ENCODE measurements at regions not wholly inside any gene's neighbourhood (a gene's known extent, or its start where the extent isn't known, plus 50 kb on each side); places are given as distances from the start of the nearest gene placed in this dataset.
A peak's percentile ranks its signal among the peaks of the same experiment; 100 is the strongest.

DNA sequence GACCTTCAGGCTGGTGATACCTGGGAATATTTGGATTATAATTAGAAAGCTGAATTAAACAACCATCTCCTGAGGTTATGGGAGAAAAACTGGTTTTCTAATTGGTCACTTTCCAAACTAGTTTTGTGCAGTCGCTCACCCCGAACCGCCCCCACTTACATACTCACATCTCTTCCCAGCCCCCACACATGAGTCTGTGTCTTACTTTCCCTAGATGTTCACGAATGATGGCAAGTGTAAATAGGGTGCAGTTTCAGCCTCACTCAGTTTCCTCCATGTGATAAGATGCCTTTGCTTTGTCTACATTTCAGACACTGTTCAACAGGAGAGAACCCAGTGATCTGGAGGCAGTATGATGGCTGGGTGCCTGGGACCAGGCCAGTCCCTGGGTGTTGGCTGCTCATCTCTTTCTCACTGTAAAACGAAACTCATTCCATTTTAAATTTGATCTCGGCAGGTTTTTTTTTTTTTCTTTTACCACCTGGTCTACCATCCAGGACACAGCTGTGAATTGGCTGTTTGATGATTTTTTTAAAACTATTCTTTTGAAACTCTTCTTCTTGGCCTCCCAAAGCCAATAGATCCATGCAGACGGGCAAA is 164.3 kb upstream of the RAB4A start:
- WGBS, 2 donors (ENCODE audit: low coverage in 1 of 2): 84 to 85% methylated on average over 4 to 7 of the region's 7 CpGs
- in situ Hi-C loops (cut with MboI; ENCODE audit: low pct_ligation_motif_present in 1 of 4, low pct_unique_long_range_greater_than_20kb in 1 of 4, low sequenced_read_pairs in 3 of 4): no loop called here
- H3K27ac ChIP-seq: no peak overlapping the region
- no peaks in the 10 kb centered on the region for H3K36me3 ChIP-seq
- no peak for TF ChIP-seq POLR2A (IDR thresholded peaks at IDR 0.05)
- TF ChIP-seq, protein P1, sequence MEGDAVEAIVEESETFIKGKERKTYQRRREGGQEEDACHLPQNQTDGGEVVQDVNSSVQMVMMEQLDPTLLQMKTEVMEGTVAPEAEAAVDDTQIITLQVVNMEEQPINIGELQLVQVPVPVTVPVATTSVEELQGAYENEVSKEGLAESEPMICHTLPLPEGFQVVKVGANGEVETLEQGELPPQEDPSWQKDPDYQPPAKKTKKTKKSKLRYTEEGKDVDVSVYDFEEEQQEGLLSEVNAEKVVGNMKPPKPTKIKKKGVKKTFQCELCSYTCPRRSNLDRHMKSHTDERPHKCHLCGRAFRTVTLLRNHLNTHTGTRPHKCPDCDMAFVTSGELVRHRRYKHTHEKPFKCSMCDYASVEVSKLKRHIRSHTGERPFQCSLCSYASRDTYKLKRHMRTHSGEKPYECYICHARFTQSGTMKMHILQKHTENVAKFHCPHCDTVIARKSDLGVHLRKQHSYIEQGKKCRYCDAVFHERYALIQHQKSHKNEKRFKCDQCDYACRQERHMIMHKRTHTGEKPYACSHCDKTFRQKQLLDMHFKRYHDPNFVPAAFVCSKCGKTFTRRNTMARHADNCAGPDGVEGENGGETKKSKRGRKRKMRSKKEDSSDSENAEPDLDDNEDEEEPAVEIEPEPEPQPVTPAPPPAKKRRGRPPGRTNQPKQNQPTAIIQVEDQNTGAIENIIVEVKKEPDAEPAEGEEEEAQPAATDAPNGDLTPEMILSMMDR (IDR thresholded peaks at IDR 0.05): no peak
- no peak for TF ChIP-seq EP300 (IDR thresholded peaks at IDR 0.05; ENCODE audit: low read depth)
- no peak for TF ChIP-seq POLR2AphosphoS5 (IDR thresholded peaks at IDR 0.05)
- H3K4me3 ChIP-seq: no peak overlapping the region
- DNase-seq: no peak
- peaks cover 13 to 20% (median 16%) of the 10 kb centered on the region in 4 donors for H3K4me1 ChIP-seq
- intact Hi-C loops (cut with DNase I; ENCODE audit: low total_unique reads): no loop called here
- no peaks in the 10 kb centered on the region for H3K27me3 ChIP-seq
- no peaks in the 10 kb centered on the region for H3K9me3 ChIP-seq

DNA sequence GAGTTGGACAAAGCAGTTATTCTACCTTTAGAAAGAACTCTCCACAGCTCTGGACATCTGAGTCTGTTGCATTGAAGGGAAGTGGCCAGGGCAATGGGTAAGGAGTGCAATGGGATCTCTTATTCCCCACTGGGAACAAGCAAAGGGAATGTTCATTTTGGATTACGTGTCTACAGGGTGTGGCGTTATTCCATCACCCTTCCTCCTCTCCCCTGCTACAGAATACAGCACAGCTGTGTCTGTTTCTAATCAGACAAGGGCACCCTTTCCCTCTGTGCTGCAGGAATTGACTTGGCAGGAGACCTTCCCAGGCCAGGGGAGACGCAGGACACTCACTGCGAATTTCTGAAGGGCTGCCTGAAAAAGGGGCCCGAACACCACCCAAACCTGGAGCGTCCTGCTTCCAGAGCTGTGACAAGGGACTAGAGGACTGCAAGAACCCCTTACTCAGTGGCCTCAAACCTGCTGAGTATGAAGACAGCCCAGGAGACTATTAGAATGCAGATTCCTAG is 163.6 kb upstream of the RAB4A start:
- in situ Hi-C loops (cut with MboI; ENCODE audit: low pct_ligation_motif_present in 1 of 4, low pct_unique_long_range_greater_than_20kb in 1 of 4, low sequenced_read_pairs in 3 of 4): no loop called here
- H3K4me1 ChIP-seq: peaks cover 13 to 24% (median 16%) of the 10 kb centered on the region in 4 donors
- intact Hi-C loops (cut with DNase I; ENCODE audit: low total_unique reads): no loop called here
- H3K4me3 ChIP-seq: no peak overlapping the region
- DNase-seq: no peak
- H3K27me3 ChIP-seq: no peaks in the 10 kb centered on the region
- no peak for TF ChIP-seq POLR2AphosphoS5 (IDR thresholded peaks at IDR 0.05)
- no peak for TF ChIP-seq POLR2A (IDR thresholded peaks at IDR 0.05)
- TF ChIP-seq EP300 (IDR thresholded peaks at IDR 0.05; ENCODE audit: low read depth): no peak
- TF ChIP-seq, protein P1 (IDR thresholded peaks at IDR 0.05): no peak
- no peaks in the 10 kb centered on the region for H3K9me3 ChIP-seq
- 80 to 87% methylated on average over 1 to 6 of the region's 6 CpGs for WGBS, 2 donors (ENCODE audit: low coverage in 1 of 2)
- no peak overlapping the region for H3K27ac ChIP-seq
- H3K36me3 ChIP-seq: no peaks in the 10 kb centered on the region

GRCh38 chr1:229107972-229108371 is 162.9 kb upstream of the RAB4A start:
- Histone ChIP-seq H3K27ac (peak overlapping the region in 1 of 4 donors; percentile 50), H3K36me3 (no peaks in the 10 kb centered on the region), H3K9me3 (no peaks in the 10 kb centered on the region), H3K4me1 (peaks cover 13 to 24% (median 16%) of the 10 kb centered on the region in 4 donors), H3K27me3 (no peaks in the 10 kb centered on the region), H3K4me3 (no peak overlapping the region)
- TF ChIP-seq POLR2AphosphoS5 (IDR thresholded peaks at IDR 0.05) (no peak), EP300 (IDR thresholded peaks at IDR 0.05; ENCODE audit: low read depth) (no peak)
- no peak for DNase-seq
- 83 to 86% methylated on average over 1 to 2 of the region's 2 CpGs for WGBS, 2 donors (ENCODE audit: low coverage in 1 of 2)
- in situ Hi-C loops (cut with MboI; ENCODE audit: low pct_ligation_motif_present in 1 of 4, low pct_unique_long_range_greater_than_20kb in 1 of 4, low sequenced_read_pairs in 3 of 4): no loop called here
- intact Hi-C loops (cut with DNase I; ENCODE audit: low total_unique reads): no loop called here

GRCh38 chr1:229108598-229109201 is 162.2 kb upstream of the RAB4A start:
- WGBS, 2 donors (ENCODE audit: low coverage in 1 of 2): 40 to 63% methylated on average over 1 to 10 of the region's 10 CpGs
- intact Hi-C loops (cut with DNase I; ENCODE audit: low total_unique reads) (no loop called here), in situ Hi-C loops (cut with MboI; ENCODE audit: low pct_ligation_motif_present in 1 of 4, low pct_unique_long_range_greater_than_20kb in 1 of 4, low sequenced_read_pairs in 3 of 4) (no loop called here)
- no peaks in the 10 kb centered on the region for H3K27me3 ChIP-seq
- TF ChIP-seq, protein P1 (IDR thresholded peaks at IDR 0.05): peak in 2 of 5 experiments; percentile 10
- TF ChIP-seq POLR2AphosphoS5 (IDR thresholded peaks at IDR 0.05) (peak in 2 of 3 donors; percentile 16 to 18), EP300 (IDR thresholded peaks at IDR 0.05; ENCODE audit: low read depth) (no peak), POLR2A (IDR thresholded peaks at IDR 0.05) (no peak)
- H3K4me1 ChIP-seq: peaks cover 13 to 24% (median 16%) of the 10 kb centered on the region in 4 donors
- DNase-seq: peak; percentile 61
- H3K36me3 ChIP-seq: no peaks in the 10 kb centered on the region
- no peak overlapping the region for H3K4me3 ChIP-seq
- H3K9me3 ChIP-seq: no peaks in the 10 kb centered on the region
- H3K27ac ChIP-seq: peak overlapping the region; percentile 32 to 67 (median 58)
